Epithelial cell of esophagus (primary cell): ENCODE measurements at regions not wholly inside any gene's neighbourhood (a gene's known extent, or its start where the extent isn't known, plus 50 kb on each side); places are given as distances from the start of the nearest gene placed in this dataset.
A peak's percentile ranks its signal among the peaks of the same experiment; 100 is the strongest.
"Not testable (repeated sequence)": the region's sequence is repeated elsewhere in the genome, so short reads cannot be mapped to it uniquely, and the experiment has no call there.

Source experiments
- DNase-seq: peaks from one replicate; pipeline ENCODE4 v3.0.0; 2010; ENCODE audit warnings: low read depth
- H3K4me3 ChIP-seq: 2 replicates; pipeline ENCODE4 v1.5.1; 2011; ENCODE audit warnings: mild to moderate bottlenecking, low read length, control low read depth
- TF ChIP-seq, protein P1 (sequence below): IDR thresholded peaks from 2 replicates; pipeline ENCODE4 v1.5.1; 2011; ENCODE audit warnings: low read depth, mild to moderate bottlenecking, low read length, control low read depth, inconsistent platforms; ENCODE audit not compliant: insufficient read depth; ENCODE audit errors: missing control alignments

DNA sequence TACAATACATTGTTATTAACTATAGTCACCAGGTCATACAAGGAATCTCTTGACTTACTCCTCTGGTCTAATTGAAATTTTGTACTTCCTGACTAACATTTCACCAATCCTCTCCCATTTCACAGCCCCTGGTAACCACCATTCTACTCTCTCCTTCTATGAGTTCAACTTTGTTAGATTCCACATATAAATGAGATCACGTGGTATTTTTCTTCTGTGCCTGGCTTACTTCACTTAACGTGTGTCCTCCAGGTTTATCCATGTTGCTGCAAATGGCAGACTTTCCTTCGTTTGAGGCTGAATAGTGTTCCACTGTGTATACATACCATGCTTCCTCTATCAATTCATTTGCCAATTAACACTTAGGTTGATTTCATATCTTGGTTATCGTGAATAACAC, 128.5 kb downstream of the CHD9NB start:
- TF ChIP-seq, protein P1, sequence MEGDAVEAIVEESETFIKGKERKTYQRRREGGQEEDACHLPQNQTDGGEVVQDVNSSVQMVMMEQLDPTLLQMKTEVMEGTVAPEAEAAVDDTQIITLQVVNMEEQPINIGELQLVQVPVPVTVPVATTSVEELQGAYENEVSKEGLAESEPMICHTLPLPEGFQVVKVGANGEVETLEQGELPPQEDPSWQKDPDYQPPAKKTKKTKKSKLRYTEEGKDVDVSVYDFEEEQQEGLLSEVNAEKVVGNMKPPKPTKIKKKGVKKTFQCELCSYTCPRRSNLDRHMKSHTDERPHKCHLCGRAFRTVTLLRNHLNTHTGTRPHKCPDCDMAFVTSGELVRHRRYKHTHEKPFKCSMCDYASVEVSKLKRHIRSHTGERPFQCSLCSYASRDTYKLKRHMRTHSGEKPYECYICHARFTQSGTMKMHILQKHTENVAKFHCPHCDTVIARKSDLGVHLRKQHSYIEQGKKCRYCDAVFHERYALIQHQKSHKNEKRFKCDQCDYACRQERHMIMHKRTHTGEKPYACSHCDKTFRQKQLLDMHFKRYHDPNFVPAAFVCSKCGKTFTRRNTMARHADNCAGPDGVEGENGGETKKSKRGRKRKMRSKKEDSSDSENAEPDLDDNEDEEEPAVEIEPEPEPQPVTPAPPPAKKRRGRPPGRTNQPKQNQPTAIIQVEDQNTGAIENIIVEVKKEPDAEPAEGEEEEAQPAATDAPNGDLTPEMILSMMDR = no peak
- no peak for DNase-seq
- H3K4me3 ChIP-seq = no peak overlapping the region

DNA sequence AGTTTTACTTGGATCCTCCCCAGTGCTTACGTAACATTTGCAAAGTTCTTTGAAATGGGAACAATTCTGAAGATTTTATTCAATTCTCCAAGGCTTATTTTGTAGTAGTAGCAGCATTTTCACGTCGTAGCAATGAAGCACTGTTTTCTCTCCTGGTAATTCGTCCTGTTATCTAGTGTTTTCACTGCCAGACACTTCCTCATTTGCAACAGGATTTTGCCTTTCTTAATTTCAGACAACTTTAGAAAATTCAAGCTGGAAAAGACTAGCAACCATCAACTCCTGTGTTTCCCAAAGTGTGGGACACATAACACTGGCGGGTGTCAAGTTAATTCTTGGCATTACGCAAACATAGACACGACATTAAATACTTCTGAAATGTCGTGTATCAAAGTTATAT, 131.6 kb downstream of the CHD9NB start:
- TF ChIP-seq, protein P1 = no peak
- no peak for DNase-seq
- no peak overlapping the region for H3K4me3 ChIP-seq

DNA sequence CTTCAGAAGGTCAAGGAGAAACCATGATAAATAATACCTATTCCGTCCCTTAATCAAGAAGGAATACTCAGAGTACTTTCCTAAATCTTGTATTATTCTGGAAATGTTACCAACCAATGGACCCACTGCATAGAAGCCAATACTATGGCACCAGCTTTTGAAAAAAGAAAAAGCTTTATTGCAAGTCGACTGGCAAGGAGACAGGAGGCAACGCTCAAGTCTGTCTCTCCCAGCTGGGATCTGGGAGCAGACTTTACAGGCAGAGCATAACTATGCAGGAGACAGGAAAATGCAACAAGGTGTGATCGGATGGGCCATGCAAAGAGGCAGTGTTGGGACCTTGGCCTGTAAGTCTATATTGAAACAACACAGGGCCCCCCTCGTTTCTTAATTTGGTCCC, 132.4 kb downstream of the CHD9NB start:
- TF ChIP-seq, protein P1 = no peak
- no peak for DNase-seq
- H3K4me3 ChIP-seq = no peak overlapping the region

GRCh38 chr16:52914428-52914827, 138.3 kb downstream of the CHD9NB start:
- no peak overlapping the region for H3K4me3 ChIP-seq
- TF ChIP-seq, protein P1 = no peak
- DNase-seq = no peak

DNA sequence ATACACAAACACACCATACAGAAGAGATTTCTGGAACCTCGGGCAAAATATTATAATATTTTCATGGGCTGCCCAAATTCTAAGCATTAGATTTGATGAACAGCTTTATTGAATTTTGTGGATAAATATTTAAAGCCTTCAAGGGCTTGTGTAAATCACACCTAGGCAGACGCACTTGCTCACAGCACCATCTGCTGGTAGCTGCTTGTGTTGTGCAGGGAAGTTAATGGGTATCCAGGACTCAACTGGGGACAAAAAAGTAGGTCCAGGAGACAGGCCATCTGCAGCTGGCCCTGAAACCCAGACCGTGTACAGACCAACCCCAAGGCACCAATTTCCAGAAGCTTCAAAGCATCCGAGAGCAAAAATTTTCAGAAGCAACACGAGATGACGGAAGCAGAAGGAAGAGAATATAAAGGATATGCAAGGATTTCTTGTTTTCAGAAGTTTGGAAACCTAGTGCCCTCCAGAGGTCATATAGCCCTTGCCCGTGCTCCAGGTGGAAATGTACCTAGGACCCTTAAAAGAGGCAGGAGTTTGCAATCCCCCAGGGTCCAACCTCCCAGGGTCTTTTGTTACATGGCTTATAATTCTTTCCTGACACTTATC, 140.0 kb downstream of the CHD9NB start:
- no peak overlapping the region for H3K4me3 ChIP-seq
- TF ChIP-seq, protein P1 = peak; percentile 93
- peak; percentile 75 for DNase-seq

GRCh38 chr16:52908057-52908456, 144.6 kb downstream of the CHD9NB start:
- DNase-seq, H3K4me3 ChIP-seq: not testable (repeated sequence)

GRCh38 chr16:52906281-52906680, 146.4 kb downstream of the CHD9NB start:
- TF ChIP-seq, protein P1 = no peak
- H3K4me3 ChIP-seq = no peak overlapping the region
- peak; percentile 36 for DNase-seq
